DOHH2 (cell line): ENCODE measurements at regions not wholly inside any gene's neighbourhood (a gene's known extent, or its start where the extent isn't known, plus 50 kb on each side); places are given as distances from the start of the nearest gene placed in this dataset.

ENCODE experiments used
- H3F3A ChIP-seq: fragments of 200-600 bp; sonication (generic), shearing (Covaris generic); 2 replicates; pipeline ENCODE4 v1.6.0; 2016; ENCODE audit warnings: antibody characterized with exemption, mild to moderate bottlenecking; ENCODE audit not compliant: control insufficient read depth, insufficient read depth
- H3K27ac ChIP-seq: fragments of 200-600 bp; sonication (generic); 2 replicates; pipeline ENCODE4 v1.5.1; 2014; ENCODE audit warnings: low read depth, mild to moderate bottlenecking, low read length, moderate library complexity
- H3K27me3 ChIP-seq: fragments of 200-600 bp; sonication (generic); 2 replicates; pipeline ENCODE4 v1.6.1; 2014; ENCODE audit warnings: mild to moderate bottlenecking, low read length, mixed read lengths; ENCODE audit not compliant: control insufficient read depth
- H3K36me3 ChIP-seq: fragments of 200-600 bp; sonication (generic); 2 replicates; pipeline ENCODE4 v1.6.1; 2014; ENCODE audit warnings: mild to moderate bottlenecking, low read length, moderate library complexity, mixed read lengths; ENCODE audit not compliant: control insufficient read depth
- H3K4me1 ChIP-seq: fragments of 200-600 bp; sonication (generic); 2 replicates; pipeline ENCODE4 v1.6.1; 2014; ENCODE audit warnings: mild to moderate bottlenecking, low read length, mixed read lengths; ENCODE audit not compliant: control insufficient read depth
- H3K4me2 ChIP-seq: fragments of 200-600 bp; sonication (generic); 2 replicates; pipeline ENCODE4 v1.6.0; 2014; ENCODE audit warnings: mild to moderate bottlenecking, low read length, moderate library complexity
- H3K4me3 ChIP-seq: fragments of 200-600 bp; sonication (generic); 2 replicates; pipeline ENCODE4 v1.5.1; 2014; ENCODE audit warnings: mild to moderate bottlenecking, low read length, mixed read lengths
- H3K79me2 ChIP-seq: fragments of 200-600 bp; sonication (generic); 2 replicates; pipeline ENCODE4 v1.6.1; 2014; ENCODE audit warnings: mild to moderate bottlenecking, low read length, mixed read lengths; ENCODE audit not compliant: control insufficient read depth
- H3K9me2 ChIP-seq: fragments of 200-600 bp; sonication (generic); replicated peaks from 2 replicates; pipeline ENCODE4 v1.6.1; 2014; ENCODE audit warnings: mild to moderate bottlenecking, low read length, mixed read lengths; ENCODE audit not compliant: control insufficient read depth
- H3K9me3 ChIP-seq: fragments of 200-600 bp; sonication (generic); 2 replicates; pipeline ENCODE4 v1.6.1; 2014; ENCODE audit warnings: antibody characterized with exemption, low read length, mixed read lengths; ENCODE audit not compliant: control insufficient read depth, insufficient read depth
- H4K20me1 ChIP-seq: fragments of 200-600 bp; sonication (generic); 2 replicates; pipeline ENCODE4 v1.6.0; 2014; ENCODE audit warnings: low read depth, mild to moderate bottlenecking, antibody characterized with exemption, low read length, moderate library complexity; ENCODE audit not compliant: control insufficient read depth, insufficient read depth
- EZH2phosphoT487 ChIP-seq: fragments of 200-600 bp; sonication (generic); IDR thresholded peaks from 2 replicates; pipeline ENCODE4 v1.6.1; 2017; ENCODE audit warnings: borderline replicate concordance, mild to moderate bottlenecking, antibody characterized with exemption, low read length, moderate library complexity, mixed read lengths
- TF ChIP-seq, protein P1 (sequence below): fragments of 200-600 bp; sonication (generic); IDR thresholded peaks from one replicate; pipeline ENCODE4 v1.5.1; 2014; ENCODE audit warnings: antibody characterized with exemption, mild to moderate bottlenecking, low read depth, low read length; ENCODE audit not compliant: poor library complexity, severe bottlenecking

DNA sequence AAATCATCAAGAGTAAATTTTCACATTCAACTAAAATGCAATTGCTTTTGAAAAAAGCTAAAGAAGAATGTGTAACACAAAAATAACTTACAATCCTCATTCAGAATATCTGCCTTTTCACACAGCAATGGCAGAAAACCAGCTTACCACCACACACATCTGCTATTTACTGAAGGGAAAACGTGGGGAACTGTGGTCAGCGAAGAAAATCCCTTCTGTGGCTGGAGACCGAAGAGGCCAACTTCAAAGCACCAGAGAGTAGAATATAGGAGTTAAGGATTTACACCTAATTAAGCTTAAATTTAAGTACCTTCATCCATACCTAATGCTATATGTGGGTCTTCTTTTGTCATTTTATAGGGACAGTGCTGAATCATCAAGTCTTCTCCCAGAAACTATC, 339.6 kb downstream of the DEPDC1B start:
- Histone ChIP-seq H3K4me1 (no peaks in the 10 kb centered on the region), H3K27me3 (no peaks in the 10 kb centered on the region), H4K20me1 (no peaks in the 10 kb centered on the region), H3K36me3 (no peaks in the 10 kb centered on the region), H3K4me3 (no peak overlapping the region), H3K9me3 (no peaks in the 10 kb centered on the region), H3F3A (no peaks in the 10 kb centered on the region), H3K27ac (no peak overlapping the region), H3K4me2 (no peak overlapping the region), H3K9me2 (no peaks in the 10 kb centered on the region), H3K79me2 (no peaks in the 10 kb centered on the region)
- TF ChIP-seq, protein P1, sequence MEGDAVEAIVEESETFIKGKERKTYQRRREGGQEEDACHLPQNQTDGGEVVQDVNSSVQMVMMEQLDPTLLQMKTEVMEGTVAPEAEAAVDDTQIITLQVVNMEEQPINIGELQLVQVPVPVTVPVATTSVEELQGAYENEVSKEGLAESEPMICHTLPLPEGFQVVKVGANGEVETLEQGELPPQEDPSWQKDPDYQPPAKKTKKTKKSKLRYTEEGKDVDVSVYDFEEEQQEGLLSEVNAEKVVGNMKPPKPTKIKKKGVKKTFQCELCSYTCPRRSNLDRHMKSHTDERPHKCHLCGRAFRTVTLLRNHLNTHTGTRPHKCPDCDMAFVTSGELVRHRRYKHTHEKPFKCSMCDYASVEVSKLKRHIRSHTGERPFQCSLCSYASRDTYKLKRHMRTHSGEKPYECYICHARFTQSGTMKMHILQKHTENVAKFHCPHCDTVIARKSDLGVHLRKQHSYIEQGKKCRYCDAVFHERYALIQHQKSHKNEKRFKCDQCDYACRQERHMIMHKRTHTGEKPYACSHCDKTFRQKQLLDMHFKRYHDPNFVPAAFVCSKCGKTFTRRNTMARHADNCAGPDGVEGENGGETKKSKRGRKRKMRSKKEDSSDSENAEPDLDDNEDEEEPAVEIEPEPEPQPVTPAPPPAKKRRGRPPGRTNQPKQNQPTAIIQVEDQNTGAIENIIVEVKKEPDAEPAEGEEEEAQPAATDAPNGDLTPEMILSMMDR, result no peak
- TF ChIP-seq EZH2phosphoT487, result no peak

GRCh38 chr5:60357302-60357701, 342.7 kb downstream of the DEPDC1B start:
- Histone ChIP-seq H4K20me1 (no peaks in the 10 kb centered on the region), H3K27me3 (no peaks in the 10 kb centered on the region), H3K79me2 (no peaks in the 10 kb centered on the region), H3K4me3 (no peak overlapping the region), H3K4me1 (no peaks in the 10 kb centered on the region), H3K9me3 (no peaks in the 10 kb centered on the region), H3K9me2 (no peaks in the 10 kb centered on the region), H3K4me2 (no peak overlapping the region), H3K36me3 (no peaks in the 10 kb centered on the region), H3K27ac (no peak overlapping the region), H3F3A (no peaks in the 10 kb centered on the region)
- TF ChIP-seq, protein P1, result no peak
- TF ChIP-seq EZH2phosphoT487, result no peak

GRCh38 chr5:60356745-60357144, 343.2 kb downstream of the DEPDC1B start:
- Histone ChIP-seq H3K4me1 (no peaks in the 10 kb centered on the region), H3F3A (no peaks in the 10 kb centered on the region), H3K36me3 (no peaks in the 10 kb centered on the region), H3K27ac (no peak overlapping the region), H3K79me2 (no peaks in the 10 kb centered on the region), H3K9me3 (no peaks in the 10 kb centered on the region), H3K27me3 (no peaks in the 10 kb centered on the region), H3K4me3 (no peak overlapping the region), H3K4me2 (no peak overlapping the region), H4K20me1 (no peaks in the 10 kb centered on the region), H3K9me2 (no peaks in the 10 kb centered on the region)
- TF ChIP-seq EZH2phosphoT487, result no peak
- TF ChIP-seq, protein P1, result no peak

DNA sequence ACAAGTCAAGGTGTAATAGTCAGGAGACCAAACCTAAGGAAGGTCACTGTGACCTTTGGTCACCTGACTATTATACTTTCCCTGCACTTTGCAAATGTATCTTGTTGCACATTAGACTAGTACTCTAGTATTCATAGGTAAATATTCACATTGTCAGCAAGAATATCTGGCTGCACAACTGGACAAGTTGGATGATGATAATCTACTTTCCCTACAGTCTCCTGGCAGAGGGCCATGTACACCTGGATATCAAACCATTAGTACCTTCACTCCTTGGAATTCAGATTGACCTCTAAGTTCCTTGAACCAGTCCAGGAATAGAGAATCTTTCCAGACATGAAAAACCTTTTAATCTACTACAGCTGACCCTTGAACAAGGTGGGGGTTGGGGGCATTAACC, 344.8 kb downstream of the DEPDC1B start:
- no peaks in the 10 kb centered on the region for H3K36me3 ChIP-seq
- H3K79me2 ChIP-seq, result no peaks in the 10 kb centered on the region
- H4K20me1 ChIP-seq, result no peaks in the 10 kb centered on the region
- no peaks in the 10 kb centered on the region for H3K9me3 ChIP-seq
- H3K4me2 ChIP-seq, result no peak overlapping the region
- no peak overlapping the region for H3K4me3 ChIP-seq
- TF ChIP-seq, protein P1, result no peak
- no peak for TF ChIP-seq EZH2phosphoT487
- no peaks in the 10 kb centered on the region for H3K9me2 ChIP-seq
- H3K4me1 ChIP-seq, result no peaks in the 10 kb centered on the region
- no peak overlapping the region for H3K27ac ChIP-seq
- H3K27me3 ChIP-seq, result no peaks in the 10 kb centered on the region
- H3F3A ChIP-seq, result no peaks in the 10 kb centered on the region
